Keratinocyte (primary cell): ENCODE measurements at regions not wholly inside any gene's neighbourhood (a gene's known extent, or its start where the extent isn't known, plus 50 kb on each side); places are given as distances from the start of the nearest gene placed in this dataset.

ENCODE experiments used
- DNase-seq: peaks from one replicate; pipeline ENCODE4 v3.0.0-alpha.2; 2011; ENCODE audit warnings: low read depth, missing footprints, low spot score
- FAIRE-seq: peaks from 2 replicates; lab custom pipeline; 2011; peaks lifted over from hg19 to GRCh38; lab: Jason Lieb, UNC
- H2AFZ ChIP-seq: 2 replicates; pipeline ENCODE4 v1.6.0; 2012; ENCODE audit warnings: low read length, control low read depth, inconsistent platforms; ENCODE audit not compliant: control insufficient read depth
- H3K27ac ChIP-seq: 2 replicates; pipeline ENCODE4 v1.5.1; 2011; ENCODE audit warnings: low read length; ENCODE audit not compliant: control insufficient read depth, insufficient read depth
- H3K27me3 ChIP-seq: 3 replicates; pipeline ENCODE4 v1.6.0; 2011; ENCODE audit warnings: low read length; ENCODE audit not compliant: control insufficient read depth, insufficient read depth; ENCODE audit errors: extremely low read depth
- H3K36me3 ChIP-seq, 2 experiments: 2 replicates in 1 of 2; 3 replicates in 1 of 2; pipeline ENCODE4 v1.5.1; 2011; ENCODE audit warnings: low read length in 2 of 2, mild to moderate bottlenecking in 1 of 2; ENCODE audit not compliant: control insufficient read depth in 2 of 2, insufficient read depth in 2 of 2; ENCODE audit errors: extremely low read depth in 1 of 2
- H3K4me1 ChIP-seq: 3 replicates; pipeline ENCODE4 v1.5.1; 2011; ENCODE audit warnings: low read length; ENCODE audit not compliant: control insufficient read depth, insufficient read depth; ENCODE audit errors: extremely low read depth
- H3K4me2 ChIP-seq: 3 replicates; pipeline ENCODE4 v1.6.0; 2011; ENCODE audit warnings: low read depth, low read length; ENCODE audit not compliant: control insufficient read depth, insufficient read depth; ENCODE audit errors: extremely low read depth
- H3K4me3 ChIP-seq, 3 experiments: fragments of 200-600 bp in 1 of 3; sonication (generic) in 1 of 3; 2 replicates in 2 of 3; 3 replicates in 1 of 3; pipeline ENCODE4 v1.5.1; 2011 to 2016; ENCODE audit warnings: low read length in 3 of 3, mild to moderate bottlenecking in 3 of 3, control low read depth in 2 of 3, inconsistent platforms in 1 of 3, low read depth in 1 of 3, mixed read lengths in 1 of 3, mixed run types in 1 of 3, moderate library complexity in 1 of 3; ENCODE audit not compliant: control insufficient read depth in 2 of 3, insufficient read depth in 2 of 3; ENCODE audit errors: extremely low read depth in 1 of 3
- H3K79me2 ChIP-seq: 2 replicates; pipeline ENCODE4 v1.6.0; 2012; ENCODE audit warnings: low read length; ENCODE audit not compliant: control insufficient read depth, insufficient read depth
- H3K9ac ChIP-seq: 3 replicates; pipeline ENCODE4 v1.6.0; 2011; ENCODE audit warnings: low read length; ENCODE audit not compliant: control insufficient read depth, insufficient read depth; ENCODE audit errors: extremely low read depth
- H3K9me1 ChIP-seq: 3 replicates; pipeline ENCODE4 v1.6.0; 2011; ENCODE audit warnings: low read length; ENCODE audit not compliant: control insufficient read depth, insufficient read depth; ENCODE audit errors: extremely low read depth
- H3K9me3 ChIP-seq: 2 replicates; pipeline ENCODE4 v1.5.1; 2012; ENCODE audit warnings: low read depth, low read length; ENCODE audit not compliant: control insufficient read depth
- H4K20me1 ChIP-seq: 3 replicates; pipeline ENCODE4 v1.6.0; 2011; ENCODE audit warnings: low read length; ENCODE audit not compliant: control insufficient read depth, insufficient read depth; ENCODE audit errors: extremely low read depth
- CTCF ChIP-seq, 3 experiments: IDR thresholded peaks in 1 of 3; conservative IDR thresholded peaks in 1 of 3; optimal IDR thresholded peaks in 1 of 3; 2 replicates in 2 of 3; 3 replicates in 1 of 3; pipeline versions ENCODE3 to v1.5.1; 2011; ENCODE audit warnings: low read length in 3 of 3, mild to moderate bottlenecking in 3 of 3, moderate library complexity in 2 of 3, control low read depth in 1 of 3, inconsistent platforms in 1 of 3; ENCODE audit not compliant: insufficient read depth in 2 of 3; ENCODE audit errors: extremely low read depth in 1 of 3
- EZH2 ChIP-seq: IDR thresholded peaks from one replicate; pipeline ENCODE4 v1.6.1; 2012; ENCODE audit warnings: inconsistent platforms, mild to moderate bottlenecking, low read length, moderate library complexity
- dilution Hi-C: fragments of 300-500 bp; cut with MboI; formaldehyde crosslinking; loops from one replicate; pipeline ENCODE4 v1.7.0; 2020; ENCODE audit warnings: low sequenced_read_pairs; ENCODE audit not compliant: extremely low pct_ligation_motif_present

DNA sequence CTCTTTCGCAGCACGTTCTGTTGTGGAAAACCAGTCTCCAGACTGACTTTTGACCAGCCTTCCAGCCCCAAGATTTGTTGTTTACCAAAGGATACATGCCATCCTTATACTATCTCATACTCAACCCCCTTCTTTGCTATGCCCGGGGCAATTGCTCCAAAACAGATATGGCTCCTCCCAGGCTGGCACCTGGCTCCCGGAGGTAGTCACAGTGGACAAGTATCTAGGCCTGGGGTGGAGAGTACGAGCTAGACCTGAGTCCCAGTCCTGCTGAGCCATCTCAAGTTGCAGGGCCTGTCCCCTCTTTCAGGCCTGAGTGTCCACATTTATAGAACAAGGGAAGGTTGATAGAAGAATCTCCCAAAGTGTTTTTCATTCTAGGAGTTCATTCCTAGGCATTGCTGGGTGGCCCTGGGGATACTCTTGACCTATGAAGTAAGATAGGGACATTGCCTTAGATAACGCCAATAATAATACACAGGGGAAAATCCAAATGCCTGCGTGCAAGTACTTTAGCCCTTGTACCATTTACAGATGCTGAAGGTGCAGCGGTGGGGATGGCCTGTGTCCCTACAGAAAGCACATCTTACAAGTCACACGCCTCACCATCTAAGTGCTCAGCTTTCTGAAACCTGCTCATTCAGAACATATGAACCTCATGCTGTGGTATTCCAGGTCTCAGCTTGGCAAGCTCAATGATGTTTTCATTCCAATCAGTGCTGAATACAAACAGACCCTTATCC, 136.7 kb upstream of the MAMLD1 start:
- Histone ChIP-seq H3K9ac (no peak overlapping the region), H4K20me1 (no peaks in the 10 kb centered on the region), H3K9me3 (no peaks in the 10 kb centered on the region), H3K27me3 (no peaks in the 10 kb centered on the region), H3K4me1 (no peaks in the 10 kb centered on the region), H3K4me3 (no peak overlapping the region), H3K79me2 (no peaks in the 10 kb centered on the region), H3K9me1 (no peaks in the 10 kb centered on the region), H3K36me3 (no peaks in the 10 kb centered on the region), H3K4me2 (no peak overlapping the region), H3K27ac (no peak overlapping the region), H2AFZ (no peak overlapping the region)
- TF ChIP-seq CTCF (optimal IDR thresholded peaks at IDR 0.05 in 1 of 3, IDR thresholded peaks at IDR 0.05 in 1 of 3, conservative IDR thresholded peaks at IDR 0.05 in 1 of 3; ENCODE audit: extremely low read depth in 1 of 3, insufficient read depth in 2 of 3, low read length in 3 of 3) (no peak), EZH2 (no peak)
- dilution Hi-C loops = no loop called here
- FAIRE-seq (no peak), DNase-seq (no peak)

DNA sequence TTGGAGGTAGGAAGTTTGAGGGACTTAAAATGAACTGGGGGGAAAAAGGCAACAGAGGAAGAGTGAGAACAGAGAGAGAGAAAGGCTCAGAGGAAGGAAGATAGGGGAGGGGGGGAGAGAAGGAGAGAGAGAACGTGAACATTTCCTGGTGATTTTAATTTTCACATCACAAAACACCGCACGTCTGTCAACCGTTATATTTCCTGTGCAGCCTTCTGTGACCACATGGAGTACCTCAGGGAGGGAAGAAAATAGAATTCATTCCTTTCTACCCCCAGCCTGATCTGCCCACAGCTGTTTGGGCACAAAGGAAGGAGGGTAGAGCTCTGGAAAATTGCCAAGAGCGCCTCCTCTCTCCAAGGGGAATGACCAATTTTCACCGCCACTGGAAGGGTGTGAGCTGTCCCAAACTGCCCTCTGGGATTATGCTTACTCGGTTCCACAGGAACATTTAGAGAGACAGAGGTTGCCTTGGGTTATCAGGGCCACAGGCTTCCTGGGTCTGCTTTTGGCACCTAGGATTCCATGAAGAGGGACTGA, 135.7 kb upstream of the MAMLD1 start:
- Histone ChIP-seq H4K20me1 (no peaks in the 10 kb centered on the region), H3K9me3 (no peaks in the 10 kb centered on the region), H3K79me2 (no peaks in the 10 kb centered on the region), H2AFZ (no peak overlapping the region), H3K36me3 (no peaks in the 10 kb centered on the region), H3K4me3 (no peak overlapping the region), H3K27ac (no peak overlapping the region), H3K27me3 (no peaks in the 10 kb centered on the region), H3K4me2 (no peak overlapping the region), H3K4me1 (no peaks in the 10 kb centered on the region), H3K9ac (no peak overlapping the region), H3K9me1 (no peaks in the 10 kb centered on the region)
- FAIRE-seq (no peak), DNase-seq (no peak)
- dilution Hi-C loops = no loop called here
- no peak for TF ChIP-seq CTCF (optimal IDR thresholded peaks at IDR 0.05 in 1 of 3, IDR thresholded peaks at IDR 0.05 in 1 of 3, conservative IDR thresholded peaks at IDR 0.05 in 1 of 3; ENCODE audit: extremely low read depth in 1 of 3, insufficient read depth in 2 of 3, low read length in 3 of 3)
- no peak for TF ChIP-seq EZH2
